Bronchial epithelial cell (primary cell): ENCODE measurements at regions not wholly inside any gene's neighbourhood (a gene's known extent, or its start where the extent isn't known, plus 50 kb on each side); places are given as distances from the start of the nearest gene placed in this dataset.
A peak's percentile ranks its signal among the peaks of the same experiment; 100 is the strongest.

ENCODE experiments used
- DNase-seq: peaks from one replicate; pipeline ENCODE4 v3.0.0-alpha.2; 2010; ENCODE audit warnings: low read depth
- FAIRE-seq: peaks from 2 replicates; lab custom pipeline; 2011; peaks lifted over from hg19 to GRCh38; lab: Jason Lieb, UNC
- H3K27me3 ChIP-seq: 2 replicates; pipeline ENCODE4 v1.5.1; 2011; ENCODE audit warnings: low read length; ENCODE audit not compliant: control insufficient read depth, insufficient read depth
- H3K36me3 ChIP-seq: 2 replicates; pipeline ENCODE4 v1.5.1; 2011; ENCODE audit warnings: low read length; ENCODE audit not compliant: control insufficient read depth, insufficient read depth
- H3K4me3 ChIP-seq: 2 replicates; pipeline ENCODE4 v1.5.1; 2011; ENCODE audit warnings: mild to moderate bottlenecking, low read depth, low read length, control low read depth
- CTCF ChIP-seq: IDR thresholded peaks from 2 replicates; pipeline ENCODE4 v1.5.1; 2011; ENCODE audit warnings: mild to moderate bottlenecking, moderate library complexity, low read length, control low read depth, inconsistent platforms; ENCODE audit not compliant: insufficient read depth, severe bottlenecking

GRCh38 chr2:172204309-172204708 is 101.6 kb upstream of the DLX2 start:
- no peak for FAIRE-seq
- H3K36me3 ChIP-seq = no peaks in the 10 kb centered on the region
- H3K27me3 ChIP-seq = no peaks in the 10 kb centered on the region
- TF ChIP-seq CTCF = no peak
- DNase-seq = no peak
- H3K4me3 ChIP-seq = no peak overlapping the region

GRCh38 chr2:172204762-172205161 is 102.1 kb upstream of the DLX2 start:
- DNase-seq (no peak), FAIRE-seq (no peak)
- Histone ChIP-seq H3K27me3 (no peaks in the 10 kb centered on the region), H3K4me3 (no peak overlapping the region), H3K36me3 (no peaks in the 10 kb centered on the region)
- TF ChIP-seq CTCF = no peak

GRCh38 chr2:172205292-172205691 is 102.6 kb upstream of the DLX2 start:
- no peak for TF ChIP-seq CTCF
- Histone ChIP-seq H3K4me3 (no peak overlapping the region), H3K36me3 (no peaks in the 10 kb centered on the region), H3K27me3 (no peaks in the 10 kb centered on the region)
- DNase-seq = no peak
- no peak for FAIRE-seq

- DNase-seq = no peak
- no peak for FAIRE-seq
- TF ChIP-seq CTCF = no peak
- Histone ChIP-seq H3K36me3 (no peaks in the 10 kb centered on the region), H3K27me3 (no peaks in the 10 kb centered on the region), H3K4me3 (no peak overlapping the region)
Observed at GRCh38 chr2:172207911-172208310, 105.2 kb upstream of the DLX2 start.

- H3K27me3 ChIP-seq = no peaks in the 10 kb centered on the region
- FAIRE-seq (no peak), DNase-seq (peak; percentile 77)
- no peaks in the 10 kb centered on the region for H3K36me3 ChIP-seq
- no peak overlapping the region for H3K4me3 ChIP-seq
- no peak for TF ChIP-seq CTCF
Observed at GRCh38 chr2:172208791-172209325, 106.2 kb upstream of the DLX2 start.

- FAIRE-seq (no peak), DNase-seq (no peak)
- Histone ChIP-seq H3K36me3 (no peaks in the 10 kb centered on the region), H3K4me3 (no peak overlapping the region), H3K27me3 (no peaks in the 10 kb centered on the region)
- no peak for TF ChIP-seq CTCF
Observed at GRCh38 chr2:172210599-172210998, 107.9 kb upstream of the DLX2 start.
